IPS-18c (cell line): ENCODE measurements at regions not wholly inside any gene's neighbourhood (a gene's known extent, or its start where the extent isn't known, plus 50 kb on each side); places are given as distances from the start of the nearest gene placed in this dataset.
"Not testable (repeated sequence)": the region's sequence is repeated elsewhere in the genome, so short reads cannot be mapped to it uniquely, and the experiment has no call there.

Source experiments
- H3K4me3 ChIP-seq: 2 replicates; pipeline ENCODE4 v1.7.0; 2013; ENCODE audit warnings: low read depth, mild to moderate bottlenecking, low read length, moderate library complexity; ENCODE audit not compliant: insufficient read depth
- H3K9me3 ChIP-seq: one replicate; pipeline ENCODE4 v1.6.1; 2013; ENCODE audit warnings: mild to moderate bottlenecking, low read length, moderate library complexity; ENCODE audit not compliant: control insufficient read depth, insufficient read depth

DNA sequence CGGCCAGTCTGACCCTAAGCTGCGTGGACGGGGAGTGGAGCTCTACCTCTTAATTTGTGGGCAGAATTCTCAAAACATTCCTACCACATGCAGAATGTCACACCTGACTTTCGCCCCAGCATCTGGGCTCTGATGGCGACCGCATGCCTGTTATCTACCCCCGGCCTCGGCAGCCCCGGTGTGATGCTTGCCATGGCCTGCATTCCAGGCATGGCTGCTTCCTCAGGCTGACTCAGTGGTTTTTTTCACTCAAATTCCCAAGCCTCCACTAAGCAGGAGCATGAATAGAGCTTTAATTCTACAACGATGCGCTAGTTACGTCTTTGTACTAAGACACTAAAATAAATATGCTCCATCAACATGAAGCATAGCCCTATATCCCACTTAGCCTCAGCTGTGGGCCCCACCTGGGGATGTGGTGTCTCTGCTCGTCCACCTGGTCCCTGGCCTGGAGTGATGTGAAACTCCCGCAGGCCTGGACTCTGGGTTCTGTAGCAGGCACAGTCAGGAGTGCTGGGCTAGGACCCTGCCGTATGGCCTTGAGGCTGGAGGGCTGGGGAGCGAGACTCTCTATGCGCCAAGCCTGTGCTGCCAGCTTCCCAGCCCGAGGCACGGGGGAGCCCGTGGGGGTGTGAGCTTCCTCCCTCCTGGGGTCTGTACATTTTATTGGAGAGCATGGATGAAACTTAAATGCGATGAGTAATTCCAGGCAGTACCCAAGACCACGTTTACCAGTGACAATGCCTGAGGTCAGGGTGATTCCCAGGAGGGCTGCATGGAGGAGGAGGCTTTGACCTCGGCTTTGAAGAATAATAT, 153.2 kb downstream of the CTTN start:
- Histone ChIP-seq H3K9me3 (no peaks in the 10 kb centered on the region), H3K4me3 (no peak overlapping the region)

GRCh38 chr11:70552167-70553150, 154.1 kb downstream of the CTTN start:
- no peak overlapping the region for H3K4me3 ChIP-seq
- no peaks in the 10 kb centered on the region for H3K9me3 ChIP-seq

DNA sequence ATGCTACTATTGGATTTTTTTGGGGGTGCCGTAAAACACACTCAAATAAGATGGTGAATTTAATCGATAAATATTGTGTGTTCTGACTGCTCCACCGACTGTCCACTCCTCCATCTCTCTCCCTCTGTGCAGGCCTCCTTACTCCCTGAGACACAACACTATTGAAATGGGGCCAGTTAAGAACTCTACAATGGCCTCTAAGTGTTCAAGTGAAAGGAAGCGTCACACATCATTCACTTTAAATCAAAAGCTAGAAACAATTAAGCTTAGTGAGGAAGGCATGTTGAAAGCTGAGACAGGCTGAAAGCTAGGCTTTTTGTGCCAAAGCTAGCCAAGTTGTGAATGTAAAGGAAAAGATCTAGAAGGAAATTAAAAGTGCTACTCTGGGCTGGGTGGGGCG, 156.7 kb downstream of the CTTN start:
- H3K4me3 ChIP-seq: no peak overlapping the region
- peaks cover 2% of the 10 kb centered on the region for H3K9me3 ChIP-seq

DNA sequence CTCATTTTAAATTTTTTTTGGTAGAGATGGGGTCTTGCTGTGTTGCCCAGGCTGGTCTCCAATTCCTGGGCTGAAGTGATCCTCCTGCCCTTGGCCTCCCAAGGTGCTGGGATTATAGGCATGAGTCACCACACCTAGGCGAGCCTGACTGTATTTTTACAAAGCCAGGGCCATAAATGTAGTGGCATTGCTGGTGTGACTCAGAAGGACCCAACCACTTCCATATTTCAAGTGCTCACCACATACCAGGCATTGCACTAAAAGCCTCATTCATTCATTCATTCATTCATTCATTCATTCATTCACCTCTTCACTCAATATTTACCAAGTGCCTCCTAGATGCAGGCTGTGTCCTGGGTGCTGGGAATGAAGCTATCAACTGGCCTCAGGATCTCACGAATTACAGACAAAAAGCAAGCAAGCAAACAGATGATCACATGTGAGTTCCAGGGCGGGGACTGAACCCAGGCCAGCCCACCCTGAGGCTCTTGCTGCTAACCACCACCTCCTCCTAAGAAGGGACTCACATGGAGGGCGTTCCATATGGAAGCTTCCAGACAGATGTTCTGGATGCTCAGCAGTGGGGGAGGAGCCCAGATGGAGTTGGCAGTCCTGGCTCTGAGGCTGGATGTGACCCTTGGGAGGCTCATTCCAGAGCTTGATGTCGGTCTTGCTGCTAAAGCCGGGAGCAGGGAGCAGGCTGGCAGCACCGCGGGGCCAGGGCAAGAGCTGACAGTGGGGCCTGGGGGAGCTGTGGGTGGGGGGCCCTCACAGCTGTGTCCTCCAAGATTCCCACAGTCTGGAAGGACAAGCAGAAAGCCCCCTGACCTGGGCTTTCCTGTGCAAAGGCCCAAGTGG, 158.8 kb downstream of the CTTN start:
- Histone ChIP-seq H3K4me3 (no peak overlapping the region), H3K9me3 (peaks cover 2% of the 10 kb centered on the region)

- H3K4me3 ChIP-seq: no peak overlapping the region
- H3K9me3 ChIP-seq: peaks cover 2% of the 10 kb centered on the region
Observed at GRCh38 chr11:70557742-70558485, 159.6 kb downstream of the CTTN start.

- peaks cover 2% of the 10 kb centered on the region for H3K9me3 ChIP-seq
- H3K4me3 ChIP-seq: no peak overlapping the region
Observed at GRCh38 chr11:70558681-70559080, 160.4 kb downstream of the CTTN start.

DNA sequence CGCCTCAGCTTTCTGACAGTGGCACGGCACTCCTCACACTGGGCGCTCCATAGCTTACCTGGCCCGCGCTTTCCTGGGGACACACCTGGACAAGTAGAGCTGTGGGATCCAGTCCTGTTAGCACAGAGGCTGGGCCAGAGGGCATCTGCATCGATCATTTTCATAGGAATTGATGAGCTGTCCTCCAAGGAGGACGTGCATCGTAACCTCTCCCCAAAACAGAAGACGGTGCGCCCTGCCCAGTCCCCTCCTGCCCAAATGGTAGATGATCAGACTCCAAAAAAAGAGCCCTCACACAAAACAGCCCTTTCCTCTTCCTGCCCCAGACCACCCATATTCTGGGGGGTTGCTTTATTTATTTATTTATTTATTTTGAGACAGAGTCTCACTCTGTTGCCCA, 161.2 kb downstream of the CTTN start:
- Histone ChIP-seq H3K9me3 (peaks cover 2% of the 10 kb centered on the region), H3K4me3 (no peak overlapping the region)

- H3K4me3 ChIP-seq, H3K9me3 ChIP-seq: not testable (repeated sequence)
Observed at GRCh38 chr11:70560621-70561020, 162.3 kb downstream of the CTTN start.

DNA sequence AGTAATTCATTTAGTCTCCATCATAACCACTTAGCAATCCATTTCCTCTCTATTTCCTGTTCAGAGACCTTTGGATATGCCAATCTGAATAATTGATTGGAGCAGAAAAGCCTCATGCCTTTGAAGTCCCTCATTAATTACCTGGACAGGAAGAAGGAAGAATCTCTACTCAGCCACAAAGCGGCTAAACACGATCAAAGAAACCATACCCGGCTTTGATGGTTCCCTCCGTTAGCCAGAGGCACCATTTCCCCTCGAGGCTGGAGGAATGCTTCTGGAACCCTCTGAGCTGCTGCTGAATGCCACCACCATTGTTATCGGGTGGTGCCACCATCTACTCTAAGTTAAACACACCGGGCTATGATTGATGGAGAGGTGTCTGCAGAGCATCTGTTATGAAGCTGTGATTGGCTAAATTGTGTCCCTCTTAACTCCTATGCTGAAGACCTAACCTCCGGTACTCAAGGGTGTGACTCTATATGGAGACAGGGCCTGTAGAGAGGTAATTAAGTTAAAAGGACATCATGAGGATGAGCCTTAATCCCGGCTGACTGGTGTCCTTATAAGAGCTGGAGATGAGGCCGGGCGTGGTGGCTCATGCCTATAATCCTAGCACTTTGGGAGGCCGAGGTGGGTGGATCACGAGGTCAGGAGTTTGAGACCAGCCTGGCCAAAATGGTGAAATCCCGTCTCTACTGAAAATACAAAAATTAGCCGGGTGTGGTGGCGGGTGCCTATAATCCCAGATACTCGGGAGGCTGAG, 168.6 kb downstream of the CTTN start:
- no peak overlapping the region for H3K4me3 ChIP-seq
- H3K9me3 ChIP-seq: no peaks in the 10 kb centered on the region

DNA sequence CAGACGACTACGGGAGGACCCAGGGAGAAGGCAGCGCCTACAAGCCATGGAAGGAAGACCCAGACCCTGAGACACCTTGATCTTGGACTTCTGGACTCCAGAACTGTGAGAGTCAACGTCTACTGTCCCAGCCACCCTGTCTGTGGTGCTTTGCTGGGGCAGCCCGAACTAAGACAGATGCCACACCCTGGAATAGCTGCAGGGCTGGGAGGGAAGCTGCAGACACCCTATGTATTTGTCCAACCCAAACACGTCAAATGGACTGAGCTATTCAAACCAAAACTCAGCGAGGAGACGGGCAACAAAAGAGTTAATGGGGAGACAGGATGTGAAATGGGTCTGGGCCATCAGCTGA, 169.3 kb downstream of the CTTN start:
- H3K4me3 ChIP-seq: no peak overlapping the region
- H3K9me3 ChIP-seq: no peaks in the 10 kb centered on the region

GRCh38 chr11:70568035-70568813, 169.9 kb downstream of the CTTN start:
- no peak overlapping the region for H3K4me3 ChIP-seq

DNA sequence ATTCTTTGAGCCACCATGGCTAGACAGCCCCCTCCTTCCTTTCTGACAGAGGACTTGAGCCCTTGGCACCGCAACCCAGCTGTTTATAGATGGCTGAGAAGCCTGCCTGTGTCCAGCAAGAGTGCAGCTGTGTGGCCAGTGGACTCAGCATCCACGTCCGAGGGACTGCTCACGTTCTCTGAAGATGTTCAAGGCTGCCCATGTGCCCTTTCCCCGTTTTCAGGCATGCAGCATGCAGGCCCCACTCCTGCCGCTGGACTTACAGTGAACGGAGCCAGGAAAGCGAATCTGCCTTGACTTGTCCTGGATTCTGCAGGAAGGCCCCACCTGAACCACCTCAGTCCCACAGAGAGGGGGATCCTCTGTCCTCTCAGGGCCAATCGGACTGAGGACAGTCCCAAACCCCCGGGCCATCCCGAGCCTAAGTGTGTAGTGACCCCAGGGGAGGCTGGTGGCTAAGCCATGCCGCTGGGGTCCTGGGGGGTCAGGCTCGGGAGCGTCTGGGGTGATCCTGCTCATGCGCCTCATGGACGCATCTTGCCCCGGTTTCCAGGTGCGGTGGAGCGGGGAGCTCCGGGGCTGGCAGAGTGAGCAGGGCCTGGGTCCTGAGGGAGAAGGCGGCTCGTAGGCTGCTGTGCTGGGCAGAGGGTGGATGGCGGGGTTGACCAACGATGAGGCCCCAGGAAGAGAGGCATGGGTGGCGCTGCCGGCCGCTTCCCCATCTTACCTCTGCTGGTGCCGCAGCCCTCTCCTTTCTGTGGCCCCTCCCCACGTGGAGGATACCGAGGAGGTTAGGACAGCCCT, 170.7 kb downstream of the CTTN start:
- H3K9me3 ChIP-seq: no peaks in the 10 kb centered on the region
- no peak overlapping the region for H3K4me3 ChIP-seq

More at GRCh38 chr11:70568035-70568813, 169.9 kb downstream of the CTTN start:
- no peaks in the 10 kb centered on the region for H3K9me3 ChIP-seq

DNA sequence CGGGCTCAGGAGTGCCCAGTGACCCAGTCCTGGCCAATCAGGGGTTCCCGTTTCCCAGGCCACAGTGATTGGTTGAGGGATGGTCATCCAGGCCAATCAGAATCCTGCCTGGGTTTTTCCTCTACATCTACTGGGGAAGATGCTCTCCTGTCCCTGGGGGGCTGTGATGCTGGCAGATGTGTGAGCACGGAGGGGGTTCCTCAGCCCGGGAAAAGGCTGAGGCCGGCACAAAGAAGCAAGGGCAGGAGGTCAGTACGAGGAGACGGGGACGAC, 171.2 kb downstream of the CTTN start:
- Histone ChIP-seq H3K4me3 (no peak overlapping the region), H3K9me3 (no peaks in the 10 kb centered on the region)

DNA sequence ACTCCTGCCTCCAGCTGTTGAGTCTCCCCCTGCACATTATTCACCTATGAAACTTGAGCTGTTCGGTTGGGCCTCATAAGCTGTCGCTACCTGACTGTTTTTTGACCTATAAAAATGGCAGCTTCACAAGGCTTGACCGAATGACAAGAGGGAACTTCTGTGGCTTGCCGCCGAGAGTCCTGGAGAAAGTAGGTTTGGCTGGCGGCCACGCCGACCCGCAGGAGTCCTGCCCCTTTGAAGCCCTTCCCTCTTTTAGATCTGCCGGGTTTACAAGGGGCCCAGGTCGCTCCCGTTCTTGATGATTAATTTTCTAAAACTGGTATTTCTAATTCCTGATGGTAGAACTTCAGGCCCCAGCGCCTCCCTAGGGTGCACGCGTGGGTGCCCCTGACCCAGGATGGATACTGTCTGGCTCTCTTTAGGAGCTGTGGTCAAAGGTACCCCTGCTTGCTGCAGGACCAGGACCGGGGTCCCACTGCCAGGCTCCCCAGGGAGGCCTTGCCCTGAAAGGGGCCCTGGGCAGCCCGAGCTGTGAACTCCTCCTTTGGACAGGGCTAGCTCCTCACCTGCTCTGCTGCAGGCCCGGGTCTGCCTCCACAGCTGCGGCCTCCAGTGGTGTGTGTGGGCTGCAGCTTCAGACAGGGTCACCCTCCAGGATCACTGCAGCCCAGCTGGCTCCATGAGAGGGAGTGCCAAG, 171.8 kb downstream of the CTTN start:
- no peak overlapping the region for H3K4me3 ChIP-seq
- H3K9me3 ChIP-seq: no peaks in the 10 kb centered on the region
